ENCODE measurements at regions not wholly inside any gene's neighbourhood (a gene's known extent, or its start where the extent isn't known, plus 50 kb on each side); places are given as distances from the start of the nearest gene placed in this dataset.

- TF ChIP-seq CEBPB (IDR thresholded peaks at IDR 0.05) = no peak
- no peak for TF ChIP-seq MAX (IDR thresholded peaks at IDR 0.05)
- no peak for TF ChIP-seq NFIC (IDR thresholded peaks at IDR 0.05)
Measured at GRCh38 chr5:111628901-111629300, 116.6 kb upstream of the STARD4 start.

- TF ChIP-seq NFIC (IDR thresholded peaks at IDR 0.05) = no peak
- no peak for TF ChIP-seq EGR1 (IDR thresholded peaks at IDR 0.05)
- no peak for TF ChIP-seq RAD21 (IDR thresholded peaks at IDR 0.05; ENCODE audit: low read depth)
- no peak for TF ChIP-seq CREB1 (IDR thresholded peaks at IDR 0.05; ENCODE audit: low read depth)
- no peak for TF ChIP-seq REST (IDR thresholded peaks at IDR 0.05; ENCODE audit: low read depth)
- TF ChIP-seq ZBTB7A (IDR thresholded peaks at IDR 0.05; ENCODE audit: low read depth) = no peak
- no peak for TF ChIP-seq USF1 (IDR thresholded peaks at IDR 0.05)
- TF ChIP-seq TCF12 (IDR thresholded peaks at IDR 0.05; ENCODE audit: low read depth) = no peak
- no peak for TF ChIP-seq TAF1 (IDR thresholded peaks at IDR 0.05; ENCODE audit: low read depth)
Measured at GRCh38 chr5:111627862-111628261, 115.5 kb upstream of the STARD4 start.

- no peak for TF ChIP-seq TEAD4 (IDR thresholded peaks at IDR 0.05)
- TF ChIP-seq USF1 (IDR thresholded peaks at IDR 0.05) = no peak
- TF ChIP-seq EGR1 (IDR thresholded peaks at IDR 0.05) = no peak
- TF ChIP-seq TCF12 (IDR thresholded peaks at IDR 0.05; ENCODE audit: low read depth) = no peak
- TF ChIP-seq RAD21 (IDR thresholded peaks at IDR 0.05; ENCODE audit: low read depth) = no peak
- TF ChIP-seq MAX (IDR thresholded peaks at IDR 0.05) = no peak
- TF ChIP-seq ZBTB7A (IDR thresholded peaks at IDR 0.05; ENCODE audit: low read depth) = no peak
- no peak for TF ChIP-seq CREB1 (IDR thresholded peaks at IDR 0.05; ENCODE audit: low read depth)
- no peak for TF ChIP-seq CEBPB (IDR thresholded peaks at IDR 0.05)
- TF ChIP-seq YY1 (IDR thresholded peaks at IDR 0.05; ENCODE audit: low read depth) = no peak
- no peak for TF ChIP-seq NFIC (IDR thresholded peaks at IDR 0.05)
- TF ChIP-seq REST (IDR thresholded peaks at IDR 0.05; ENCODE audit: low read depth) = no peak
- TF ChIP-seq EP300 (IDR thresholded peaks at IDR 0.05; ENCODE audit: borderline replicate concordance) = no peak
- no peak for TF ChIP-seq TAF1 (IDR thresholded peaks at IDR 0.05; ENCODE audit: low read depth)
Measured at GRCh38 chr5:111626473-111627148, 114.3 kb upstream of the STARD4 start.

GRCh38 chr5:111618623-111619271 is 106.4 kb upstream of the STARD4 start:
- TF ChIP-seq EGR1 (IDR thresholded peaks at IDR 0.05) = no peak
- TF ChIP-seq MAX (IDR thresholded peaks at IDR 0.05) = no peak
- TF ChIP-seq USF1 (IDR thresholded peaks at IDR 0.05) = no peak
- TF ChIP-seq FOXM1 (IDR thresholded peaks at IDR 0.05; ENCODE audit: borderline replicate concordance, low read depth) = no peak
- TF ChIP-seq CREB1 (IDR thresholded peaks at IDR 0.05; ENCODE audit: low read depth) = no peak
- TF ChIP-seq CEBPB (IDR thresholded peaks at IDR 0.05) = no peak
- TF ChIP-seq TAF1 (IDR thresholded peaks at IDR 0.05; ENCODE audit: low read depth) = no peak
- TF ChIP-seq EP300 (IDR thresholded peaks at IDR 0.05; ENCODE audit: borderline replicate concordance) = no peak
- no peak for TF ChIP-seq YY1 (IDR thresholded peaks at IDR 0.05; ENCODE audit: low read depth)
- no peak for TF ChIP-seq TCF12 (IDR thresholded peaks at IDR 0.05; ENCODE audit: low read depth)
- TF ChIP-seq TEAD4 (IDR thresholded peaks at IDR 0.05) = no peak
- TF ChIP-seq RAD21 (IDR thresholded peaks at IDR 0.05; ENCODE audit: low read depth) = no peak
- no peak for TF ChIP-seq ZBTB7A (IDR thresholded peaks at IDR 0.05; ENCODE audit: low read depth)
- TF ChIP-seq NFIC (IDR thresholded peaks at IDR 0.05) = no peak
- no peak for TF ChIP-seq REST (IDR thresholded peaks at IDR 0.05; ENCODE audit: low read depth)

Data from Ishikawa (cell line).